Kidney (tissue), 13 donors: ENCODE measurements at regions not wholly inside any gene's neighbourhood (a gene's known extent, or its start where the extent isn't known, plus 50 kb on each side); places are given as distances from the start of the nearest gene placed in this dataset.

Experiments
- DNase-seq, 5 donors: peaks; one replicate each; pipeline ENCODE4 v3.0.0-alpha.2; 2013 to 2020
- FAIRE-seq: peaks from 2 replicates; lab custom pipeline; 2012; peaks lifted over from hg19 to GRCh38; lab: Jason Lieb, UNC
- H3K27ac ChIP-seq, 2 donors: one replicate each; pipeline ENCODE4 v1.7.0; 2013; ENCODE audit warnings: low read depth in 2 of 2, low read length in 2 of 2, inconsistent platforms in 1 of 2
- H3K27me3 ChIP-seq: one replicate; pipeline ENCODE4 v1.7.1; 2013; ENCODE audit warnings: low read length, inconsistent platforms; ENCODE audit not compliant: control insufficient read depth, insufficient read depth
- H3K36me3 ChIP-seq, 3 donors: one replicate each; pipeline versions ENCODE4 v1.7.0 to v1.7.1; 2013; ENCODE audit warnings: low read length in 3 of 3, control low read depth in 1 of 3, inconsistent platforms in 1 of 3; ENCODE audit not compliant: insufficient read depth in 3 of 3, control insufficient read depth in 2 of 3
- H3K4me1 ChIP-seq, 3 donors: one replicate each; pipeline versions ENCODE4 v1.7.0 to v1.7.1; 2013; ENCODE audit warnings: low read length in 3 of 3, inconsistent platforms in 1 of 3, low read depth in 1 of 3; ENCODE audit not compliant: control insufficient read depth in 2 of 3, insufficient read depth in 2 of 3
- H3K4me3 ChIP-seq, 3 donors: one replicate each; pipeline versions ENCODE4 v1.7.0 to v1.8.1; 2013; ENCODE audit warnings: low read length in 3 of 3, control low read depth in 1 of 3, inconsistent platforms in 1 of 3
- H3K9ac ChIP-seq, 3 donors: one replicate each; pipeline versions ENCODE4 v1.7.0 to v1.7.1; 2013; ENCODE audit warnings: low read length in 3 of 3, control low read depth in 1 of 3, inconsistent platforms in 1 of 3
- H3K9me3 ChIP-seq, 3 donors: one replicate each; pipeline versions ENCODE4 v1.7.0 to v1.7.1; 2013; ENCODE audit warnings: low read length in 3 of 3, control low read depth in 1 of 3, inconsistent platforms in 1 of 3; ENCODE audit not compliant: control insufficient read depth in 2 of 3, insufficient read depth in 1 of 3
- CTCF ChIP-seq: IDR thresholded peaks from 3 replicates; pipeline ENCODE4 v1.5.1; 2012; ENCODE audit warnings: mild to moderate bottlenecking, moderate library complexity, borderline replicate concordance; ENCODE audit not compliant: insufficient read depth; ENCODE audit errors: extremely low read depth
- intact Hi-C: fragments of 100-400 bp; cut with DNase I; formaldehyde crosslinking; loops from one replicate; pipeline ENCODE4 v1.11.1; 2022
- donor health status: control.
- donor health status: control.
- donor health status: control.
- donor health status: control.
- donor health status: control.
- donor health status: DM: yes; HTN: yes; CAD: no.
- donor health status: Normal renal cell carcinoma (clear cell type).

GRCh38 chr2:6700335-6700734, 165.4 kb downstream of the CMPK2 start:
- H3K9me3 ChIP-seq: peaks cover 0 to 17% (median 7%) of the 10 kb centered on the region in 3 donors
- H3K4me3 ChIP-seq: no peak overlapping the region
- H3K27me3 ChIP-seq: no peaks in the 10 kb centered on the region
- H3K36me3 ChIP-seq: no peaks in the 10 kb centered on the region
- intact Hi-C loops: no loop called here
- H3K27ac ChIP-seq: no peak overlapping the region
- H3K9ac ChIP-seq: no peak overlapping the region
- no peak for FAIRE-seq
- no peak for DNase-seq
- H3K4me1 ChIP-seq: no peaks in the 10 kb centered on the region
- TF ChIP-seq CTCF: no peak

- H3K4me3 ChIP-seq: no peak overlapping the region
- TF ChIP-seq CTCF: no peak
- H3K9me3 ChIP-seq: peaks cover 0 to 21% (median 7%) of the 10 kb centered on the region in 3 donors
- intact Hi-C loops: no loop called here
- H3K4me1 ChIP-seq: no peaks in the 10 kb centered on the region
- no peak overlapping the region for H3K9ac ChIP-seq
- no peaks in the 10 kb centered on the region for H3K27me3 ChIP-seq
- DNase-seq (no peak), FAIRE-seq (no peak)
- no peaks in the 10 kb centered on the region for H3K36me3 ChIP-seq
- H3K27ac ChIP-seq: no peak overlapping the region
Measured at GRCh38 chr2:6704077-6704476, 161.6 kb downstream of the CMPK2 start.

GRCh38 chr2:6721395-6721794, 144.3 kb downstream of the CMPK2 start:
- intact Hi-C loops: no loop called here

More at GRCh38 chr2:6721395-6721794, 144.3 kb downstream of the CMPK2 start:
- Histone ChIP-seq H3K27ac (no peak overlapping the region), H3K9ac (no peak overlapping the region), H3K4me3 (no peak overlapping the region), H3K9me3 (no peaks in the 10 kb centered on the region), H3K4me1 (no peaks in the 10 kb centered on the region), H3K36me3 (no peaks in the 10 kb centered on the region), H3K27me3 (no peaks in the 10 kb centered on the region)
- no peak for DNase-seq
- TF ChIP-seq CTCF: no peak
- FAIRE-seq: no peak
